Activated CD8-positive, alpha-beta T cell treated with anti-CD3 and anti-CD28 coated beads for 36 hours (primary cell): ENCODE measurements at regions not wholly inside any gene's neighbourhood (a gene's known extent, or its start where the extent isn't known, plus 50 kb on each side); places are given as distances from the start of the nearest gene placed in this dataset.

Experiments used
- ATAC-seq: fragments of 200-7000 bp; cut with Tn5 transposase; one replicate; pipeline ENCODE4 v1.10.0; 2021; ENCODE audit warnings: mild to moderate bottlenecking, moderate library complexity
- CTCF ChIA-PET: fragments of 350-600 bp; sonication (Branson Sonifier 250); formaldehyde crosslinking; loops from one replicate; lab custom pipeline; 2021; ENCODE audit warnings: antibody characterized with exemption; lab: Charles Lee
- POLR2A ChIA-PET: fragments of 350-600 bp; sonication (Branson Sonifier 250); formaldehyde crosslinking; loops from one replicate; lab custom pipeline; 2021; ENCODE audit warnings: antibody characterized with exemption; lab: Charles Lee
- DNase-seq: peaks from one replicate; pipeline ENCODE4 v3.0.0-alpha.2; 2020
- H3K27ac Mint-ChIP-seq: one replicate; pipeline ENCODE4 v1.8.0; 2021; ENCODE audit warnings: mild to moderate bottlenecking, mixed read lengths
- H3K27me3 Mint-ChIP-seq: one replicate; pipeline ENCODE4 v1.8.0; 2021; ENCODE audit warnings: mixed read lengths
- H3K36me3 Mint-ChIP-seq: one replicate; pipeline ENCODE4 v1.8.0; 2021; ENCODE audit warnings: low read depth, mixed read lengths
- H3K4me1 Mint-ChIP-seq: one replicate; pipeline ENCODE4 v1.8.0; 2021; ENCODE audit warnings: low read depth, mixed read lengths
- H3K4me3 Mint-ChIP-seq: one replicate; pipeline ENCODE4 v1.8.0; 2021; ENCODE audit warnings: mild to moderate bottlenecking, moderate library complexity, mixed read lengths
- H3K9me3 Mint-ChIP-seq: one replicate; pipeline ENCODE4 v1.8.0; 2021; ENCODE audit warnings: mixed read lengths
- intact Hi-C: fragments of 100-400 bp; cut with micrococcal nuclease; formaldehyde crosslinking; loops from one replicate; pipeline ENCODE4 v1.10.0; 2022
- TF ChIP-seq, protein P1 (sequence below): fragments of 200-600 bp; IDR thresholded peaks from one replicate; pipeline ENCODE4 v1.8.0; 2022; ENCODE audit warnings: antibody characterized with exemption, mild to moderate bottlenecking

DNA sequence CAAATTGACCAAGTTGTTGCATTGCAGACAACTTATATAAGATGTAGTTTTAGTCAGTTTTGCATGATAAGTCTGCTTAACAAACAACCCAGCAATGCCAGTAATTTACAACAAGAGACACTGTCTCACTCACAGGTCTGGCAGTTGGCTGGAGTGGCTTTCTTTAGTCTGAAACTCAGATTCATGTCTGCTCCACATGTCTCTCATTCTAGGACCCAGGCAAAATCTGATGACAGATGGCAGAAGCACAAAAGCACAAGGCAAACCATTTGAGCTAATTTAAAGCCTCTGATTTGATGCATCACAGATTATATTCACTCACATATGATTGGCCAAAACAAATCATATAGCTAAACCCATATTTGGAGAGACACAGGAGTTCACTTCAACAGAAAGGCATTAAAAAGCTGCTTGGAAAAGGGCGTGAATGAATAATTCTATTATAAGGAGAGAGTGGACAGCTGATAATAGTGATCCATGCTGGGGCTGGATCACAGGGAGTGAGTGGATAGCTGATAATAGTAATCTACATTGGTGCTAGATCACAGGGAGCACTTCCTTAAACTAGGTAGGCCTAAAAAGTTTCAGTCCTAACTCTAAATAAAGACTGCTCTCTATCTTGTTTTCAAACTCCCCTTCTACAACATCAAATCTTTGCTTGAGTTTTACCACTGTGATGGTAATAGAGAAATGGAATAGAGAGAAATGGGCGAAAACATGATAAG is 593.2 kb upstream of the ZNF804A start:
- no peaks in the 10 kb centered on the region for H3K4me1 Mint-ChIP-seq
- H3K36me3 Mint-ChIP-seq: no peaks in the 10 kb centered on the region
- CTCF ChIA-PET: no interaction called here

GRCh38 chr2:184006998-184007397 is 591.3 kb upstream of the ZNF804A start:
- CTCF ChIA-PET: no interaction called here
- H3K27ac Mint-ChIP-seq: no peak overlapping the region
- no peaks in the 10 kb centered on the region for H3K27me3 Mint-ChIP-seq
- TF ChIP-seq, protein P1, sequence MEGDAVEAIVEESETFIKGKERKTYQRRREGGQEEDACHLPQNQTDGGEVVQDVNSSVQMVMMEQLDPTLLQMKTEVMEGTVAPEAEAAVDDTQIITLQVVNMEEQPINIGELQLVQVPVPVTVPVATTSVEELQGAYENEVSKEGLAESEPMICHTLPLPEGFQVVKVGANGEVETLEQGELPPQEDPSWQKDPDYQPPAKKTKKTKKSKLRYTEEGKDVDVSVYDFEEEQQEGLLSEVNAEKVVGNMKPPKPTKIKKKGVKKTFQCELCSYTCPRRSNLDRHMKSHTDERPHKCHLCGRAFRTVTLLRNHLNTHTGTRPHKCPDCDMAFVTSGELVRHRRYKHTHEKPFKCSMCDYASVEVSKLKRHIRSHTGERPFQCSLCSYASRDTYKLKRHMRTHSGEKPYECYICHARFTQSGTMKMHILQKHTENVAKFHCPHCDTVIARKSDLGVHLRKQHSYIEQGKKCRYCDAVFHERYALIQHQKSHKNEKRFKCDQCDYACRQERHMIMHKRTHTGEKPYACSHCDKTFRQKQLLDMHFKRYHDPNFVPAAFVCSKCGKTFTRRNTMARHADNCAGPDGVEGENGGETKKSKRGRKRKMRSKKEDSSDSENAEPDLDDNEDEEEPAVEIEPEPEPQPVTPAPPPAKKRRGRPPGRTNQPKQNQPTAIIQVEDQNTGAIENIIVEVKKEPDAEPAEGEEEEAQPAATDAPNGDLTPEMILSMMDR: no peak
- no peaks in the 10 kb centered on the region for H3K9me3 Mint-ChIP-seq
- H3K36me3 Mint-ChIP-seq: no peaks in the 10 kb centered on the region
- POLR2A ChIA-PET: no interaction called here
- H3K4me3 Mint-ChIP-seq: no peak overlapping the region
- no peak for DNase-seq
- H3K4me1 Mint-ChIP-seq: no peaks in the 10 kb centered on the region
- no peak for ATAC-seq
- intact Hi-C loops: no loop called here

More for the DNA sequence above, 593.2 kb upstream of the ZNF804A start:
- intact Hi-C loops: no loop called here
- DNase-seq (no peak), ATAC-seq (no peak)
- TF ChIP-seq, protein P1: no peak
- no peaks in the 10 kb centered on the region for H3K27me3 Mint-ChIP-seq
- H3K27ac Mint-ChIP-seq: no peak overlapping the region
- POLR2A ChIA-PET: no interaction called here
- H3K9me3 Mint-ChIP-seq: no peaks in the 10 kb centered on the region
- H3K4me3 Mint-ChIP-seq: no peak overlapping the region

- H3K4me1 Mint-ChIP-seq: no peaks in the 10 kb centered on the region
- no peak for DNase-seq
- H3K9me3 Mint-ChIP-seq: peaks cover 2% of the 10 kb centered on the region
- no peaks in the 10 kb centered on the region for H3K36me3 Mint-ChIP-seq
- H3K27me3 Mint-ChIP-seq: no peaks in the 10 kb centered on the region
- ChIA-PET POLR2A (no interaction called here), CTCF (no interaction called here)
- no peak overlapping the region for H3K27ac Mint-ChIP-seq
- TF ChIP-seq, protein P1: no peak
- intact Hi-C loops: no loop called here
- no peak for ATAC-seq
- no peak overlapping the region for H3K4me3 Mint-ChIP-seq
Measured at GRCh38 chr2:184026961-184027360, 571.4 kb upstream of the ZNF804A start.

DNA sequence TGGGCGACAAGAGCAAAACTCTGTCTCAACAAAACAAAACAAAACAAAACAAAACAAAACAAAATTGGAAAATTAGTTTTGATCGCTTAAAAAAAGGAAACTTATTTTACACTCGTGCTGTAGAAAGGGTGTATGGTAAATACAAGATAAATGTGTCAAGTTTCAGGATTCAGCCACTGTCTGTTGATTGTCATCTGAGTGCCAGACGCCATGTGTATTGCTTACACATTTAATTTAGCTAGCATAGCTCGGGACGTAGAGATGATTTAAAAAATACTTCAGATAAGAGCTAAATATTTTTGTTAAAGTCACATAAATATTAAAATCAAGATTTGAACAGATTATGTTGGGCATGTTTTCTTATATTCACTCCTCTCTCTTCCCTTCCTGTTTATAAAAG is 568.1 kb upstream of the ZNF804A start:
- TF ChIP-seq, protein P1: no peak
- Mint-ChIP-seq H3K4me1 (no peaks in the 10 kb centered on the region), H3K36me3 (no peaks in the 10 kb centered on the region), H3K9me3 (no peaks in the 10 kb centered on the region), H3K27me3 (no peaks in the 10 kb centered on the region), H3K27ac (no peak overlapping the region), H3K4me3 (no peak overlapping the region)
- POLR2A ChIA-PET: no interaction called here
- ATAC-seq (no peak), DNase-seq (no peak)
- intact Hi-C loops: no loop called here
- CTCF ChIA-PET: no interaction called here

- no peaks in the 10 kb centered on the region for H3K36me3 Mint-ChIP-seq
- no peak for ATAC-seq
- CTCF ChIA-PET: no interaction called here
Measured at GRCh38 chr2:184030989-184031388, 567.3 kb upstream of the ZNF804A start.

More at GRCh38 chr2:184030989-184031388, 567.3 kb upstream of the ZNF804A start:
- Mint-ChIP-seq H3K27me3 (no peaks in the 10 kb centered on the region), H3K4me1 (no peaks in the 10 kb centered on the region), H3K4me3 (no peak overlapping the region), H3K27ac (no peak overlapping the region), H3K9me3 (no peaks in the 10 kb centered on the region)
- POLR2A ChIA-PET: no interaction called here
- TF ChIP-seq, protein P1: no peak
- no peak for DNase-seq
- intact Hi-C loops: no loop called here
